ENCODE measurements at regions not wholly inside any gene's neighbourhood (a gene's known extent, or its start where the extent isn't known, plus 50 kb on each side); places are given as distances from the start of the nearest gene placed in this dataset.

DNA sequence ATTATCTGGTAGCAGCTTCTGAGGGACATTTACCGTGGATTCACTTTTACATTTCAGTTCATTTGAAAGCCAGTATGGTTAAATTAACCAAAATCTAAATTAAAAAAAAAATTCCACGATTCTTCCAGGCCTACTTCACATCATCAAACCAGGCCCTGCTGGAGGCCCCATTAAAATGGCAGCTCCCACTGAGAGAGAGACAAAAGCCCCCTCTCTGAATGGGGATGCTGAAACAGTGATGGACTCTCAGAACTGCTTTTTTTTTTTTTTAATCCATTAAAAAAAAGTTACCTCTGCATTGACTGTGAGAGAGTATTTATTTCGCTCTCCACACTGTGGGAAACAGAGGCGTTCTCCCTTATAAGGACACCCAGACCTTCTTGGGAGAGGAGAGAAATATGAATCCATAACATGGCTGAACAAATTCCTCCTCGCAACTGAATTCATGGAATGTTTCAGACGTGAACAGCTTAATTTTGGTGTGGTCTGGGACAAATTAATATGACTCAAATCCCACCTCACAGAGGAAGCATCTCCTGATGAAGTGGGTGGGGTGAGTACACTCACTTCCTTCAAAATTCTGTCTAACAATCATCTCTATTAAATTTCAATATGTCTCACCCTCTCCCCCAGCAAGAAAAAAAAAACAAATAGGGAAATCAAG is 73.5 kb downstream of the SAMD9 start:
- TF ChIP-seq, protein P1, sequence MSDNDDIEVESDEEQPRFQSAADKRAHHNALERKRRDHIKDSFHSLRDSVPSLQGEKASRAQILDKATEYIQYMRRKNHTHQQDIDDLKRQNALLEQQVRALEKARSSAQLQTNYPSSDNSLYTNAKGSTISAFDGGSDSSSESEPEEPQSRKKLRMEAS (IDR thresholded peaks at IDR 0.05): no peak
- no peak for TF ChIP-seq EGR1 (IDR thresholded peaks at IDR 0.05; ENCODE audit: low read depth in 2 of 2)
- TF ChIP-seq FOXA1 (IDR thresholded peaks at IDR 0.05): no peak
- no peak for TF ChIP-seq CTCF (IDR thresholded peaks at IDR 0.05; ENCODE audit: low read depth, low read length, missing input control)
- no peak for TF ChIP-seq GABPA (IDR thresholded peaks at IDR 0.05 in 1 of 2, conservative IDR thresholded peaks at IDR 0.05 in 1 of 2)
- TF ChIP-seq RAD21 (IDR thresholded peaks at IDR 0.05): no peak
- TF ChIP-seq FOXA2 (IDR thresholded peaks at IDR 0.05): no peak
- TF ChIP-seq YY1 (IDR thresholded peaks at IDR 0.05): no peak
- TF ChIP-seq SP1 (IDR thresholded peaks at IDR 0.05): no peak
- no peak for TF ChIP-seq JUND (IDR thresholded peaks at IDR 0.05)

All from liver (tissue), 3 donors.